Natural killer cell (primary cell): ENCODE measurements at regions not wholly inside any gene's neighbourhood (a gene's known extent, or its start where the extent isn't known, plus 50 kb on each side); places are given as distances from the start of the nearest gene placed in this dataset.
"Not testable (repeated sequence)": the region's sequence is repeated elsewhere in the genome, so short reads cannot be mapped to it uniquely, and the experiment has no call there.

ENCODE experiments used
- ATAC-seq, 3 donors: fragments of 150-1000 bp in 2 of 3; fragments of 200-7000 bp in 1 of 3; cut with Tn5 transposase; 1 replicate in 1 of 3; 2 replicates in 2 of 3; pipeline ENCODE4 v1.10.0; 2021; ENCODE audit warnings: mild to moderate bottlenecking in 2 of 3, moderate library complexity in 2 of 3
- DNase-seq, 2 donors: peaks; one replicate each; pipeline versions ENCODE4 v3.0.0 to v3.0.0-alpha.2; 2013 to 2021; ENCODE audit warnings: mixed read lengths in 1 of 2
- H3K27ac ChIP-seq: one replicate; pipeline ENCODE4 v1.5.1; 2013; ENCODE audit warnings: mild to moderate bottlenecking, low read length
- H3K27me3 ChIP-seq: one replicate; pipeline ENCODE4 v1.6.1; 2013; ENCODE audit warnings: low read length; ENCODE audit not compliant: control insufficient read depth, insufficient read depth
- H3K36me3 ChIP-seq: one replicate; pipeline ENCODE4 v1.6.1; 2013; ENCODE audit warnings: low read length; ENCODE audit not compliant: control insufficient read depth, insufficient read depth
- H3K4me1 ChIP-seq: one replicate; pipeline ENCODE4 v1.6.1; 2013; ENCODE audit warnings: low read length; ENCODE audit not compliant: control insufficient read depth, insufficient read depth
- H3K4me3 ChIP-seq: one replicate; pipeline ENCODE4 v1.5.1; 2013; ENCODE audit warnings: low read length
- H3K9me3 ChIP-seq: one replicate; pipeline ENCODE4 v1.6.1; 2013; ENCODE audit warnings: low read length; ENCODE audit not compliant: control insufficient read depth, insufficient read depth
- H3K27ac Mint-ChIP-seq, 2 donors: one replicate each; pipeline ENCODE4 v1.8.0; 2022; ENCODE audit warnings: mild to moderate bottlenecking in 2 of 2, mixed read lengths in 2 of 2, moderate library complexity in 1 of 2
- H3K27me3 Mint-ChIP-seq, 2 donors: one replicate each; pipeline ENCODE4 v1.8.0; 2022; ENCODE audit warnings: low read depth in 2 of 2, mixed read lengths in 2 of 2
- H3K36me3 Mint-ChIP-seq: one replicate; pipeline ENCODE4 v1.8.0; 2022; ENCODE audit warnings: mixed read lengths
- H3K4me1 Mint-ChIP-seq, 2 donors: one replicate each; pipeline ENCODE4 v1.8.0; 2022; ENCODE audit warnings: mixed read lengths in 2 of 2
- H3K4me3 Mint-ChIP-seq: one replicate; pipeline ENCODE4 v1.8.0; 2022; ENCODE audit warnings: mild to moderate bottlenecking, moderate library complexity, mixed read lengths
- H3K9me3 Mint-ChIP-seq, 2 donors: one replicate each; pipeline ENCODE4 v1.8.0; 2022; ENCODE audit warnings: mixed read lengths in 2 of 2
- WGBS: methylation state at CpG from one replicate; pipeline ENCODE4 v1.1.7; 2013; ENCODE audit warnings: missing lambda C conversion rate; ENCODE audit not compliant: insufficient coverage; 5-methylcytosine and 5-hydroxymethylcytosine counted together
- intact Hi-C: fragments of 100-400 bp; cut with micrococcal nuclease; formaldehyde crosslinking; loops from one replicate; pipeline ENCODE4 v1.14.2; 2022
- TF ChIP-seq, protein P1 (sequence below): fragments of 200-600 bp; IDR thresholded peaks from one replicate; pipeline ENCODE4 v1.8.0; 2022; ENCODE audit warnings: antibody characterized with exemption

GRCh38 chr5:112594941-112595340, 142.7 kb upstream of the APC start:
- H3K4me1 Mint-ChIP-seq: peaks cover 0 to 39% of the 10 kb centered on the region in 2 donors
- peaks cover 13 to 14% of the 10 kb centered on the region in 2 donors for H3K27me3 Mint-ChIP-seq
- ATAC-seq (no peak), DNase-seq (no peak)
- Histone ChIP-seq H3K4me1 (no peaks in the 10 kb centered on the region), H3K27ac (no peak overlapping the region), H3K36me3 (no peaks in the 10 kb centered on the region), H3K9me3 (no peaks in the 10 kb centered on the region), H3K27me3 (no peaks in the 10 kb centered on the region), H3K4me3 (no peak overlapping the region)
- no peaks in the 10 kb centered on the region for H3K9me3 Mint-ChIP-seq
- 77% methylated on average over 1 of the region's 1 CpG for WGBS
- intact Hi-C loops: no loop called here
- TF ChIP-seq, protein P1, sequence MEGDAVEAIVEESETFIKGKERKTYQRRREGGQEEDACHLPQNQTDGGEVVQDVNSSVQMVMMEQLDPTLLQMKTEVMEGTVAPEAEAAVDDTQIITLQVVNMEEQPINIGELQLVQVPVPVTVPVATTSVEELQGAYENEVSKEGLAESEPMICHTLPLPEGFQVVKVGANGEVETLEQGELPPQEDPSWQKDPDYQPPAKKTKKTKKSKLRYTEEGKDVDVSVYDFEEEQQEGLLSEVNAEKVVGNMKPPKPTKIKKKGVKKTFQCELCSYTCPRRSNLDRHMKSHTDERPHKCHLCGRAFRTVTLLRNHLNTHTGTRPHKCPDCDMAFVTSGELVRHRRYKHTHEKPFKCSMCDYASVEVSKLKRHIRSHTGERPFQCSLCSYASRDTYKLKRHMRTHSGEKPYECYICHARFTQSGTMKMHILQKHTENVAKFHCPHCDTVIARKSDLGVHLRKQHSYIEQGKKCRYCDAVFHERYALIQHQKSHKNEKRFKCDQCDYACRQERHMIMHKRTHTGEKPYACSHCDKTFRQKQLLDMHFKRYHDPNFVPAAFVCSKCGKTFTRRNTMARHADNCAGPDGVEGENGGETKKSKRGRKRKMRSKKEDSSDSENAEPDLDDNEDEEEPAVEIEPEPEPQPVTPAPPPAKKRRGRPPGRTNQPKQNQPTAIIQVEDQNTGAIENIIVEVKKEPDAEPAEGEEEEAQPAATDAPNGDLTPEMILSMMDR: no peak
- no peak overlapping the region for H3K4me3 Mint-ChIP-seq
- no peak overlapping the region for H3K27ac Mint-ChIP-seq
- no peaks in the 10 kb centered on the region for H3K36me3 Mint-ChIP-seq

DNA sequence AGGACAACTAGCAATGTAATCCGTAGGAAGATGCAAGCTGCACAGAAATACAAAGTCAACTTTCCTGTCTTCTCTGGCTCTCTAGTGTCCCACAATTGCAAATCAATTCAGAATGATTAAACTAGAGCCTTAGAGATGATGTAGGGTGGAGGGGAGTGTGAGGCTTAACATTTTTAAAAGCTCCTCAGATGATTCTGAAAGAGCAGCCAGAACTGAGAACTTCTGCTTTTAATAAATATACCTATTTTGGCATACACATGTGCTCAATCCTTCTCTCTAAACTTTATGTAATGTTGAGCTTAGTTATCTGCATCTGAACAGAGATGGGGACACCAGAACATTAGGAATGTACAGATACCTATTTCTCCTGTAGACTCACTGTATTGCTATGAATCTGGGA, 139.9 kb upstream of the APC start:
- no peaks in the 10 kb centered on the region for H3K9me3 Mint-ChIP-seq
- no peaks in the 10 kb centered on the region for H3K4me1 ChIP-seq
- H3K36me3 ChIP-seq: no peaks in the 10 kb centered on the region
- no peak for DNase-seq
- no peaks in the 10 kb centered on the region for H3K27me3 ChIP-seq
- no peak overlapping the region for H3K27ac ChIP-seq
- H3K27me3 Mint-ChIP-seq: peaks cover 13 to 17% of the 10 kb centered on the region in 2 donors
- no peak overlapping the region for H3K4me3 ChIP-seq
- H3K9me3 ChIP-seq: no peaks in the 10 kb centered on the region
- WGBS: 86% methylated on average over 1 of the region's 1 CpG
- no peaks in the 10 kb centered on the region for H3K36me3 Mint-ChIP-seq
- peaks cover 0 to 27% of the 10 kb centered on the region in 2 donors for H3K4me1 Mint-ChIP-seq
- no peak overlapping the region for H3K4me3 Mint-ChIP-seq
- H3K27ac Mint-ChIP-seq: no peak overlapping the region
- TF ChIP-seq, protein P1: no peak
- no peak for ATAC-seq
- intact Hi-C loops: no loop called here

DNA sequence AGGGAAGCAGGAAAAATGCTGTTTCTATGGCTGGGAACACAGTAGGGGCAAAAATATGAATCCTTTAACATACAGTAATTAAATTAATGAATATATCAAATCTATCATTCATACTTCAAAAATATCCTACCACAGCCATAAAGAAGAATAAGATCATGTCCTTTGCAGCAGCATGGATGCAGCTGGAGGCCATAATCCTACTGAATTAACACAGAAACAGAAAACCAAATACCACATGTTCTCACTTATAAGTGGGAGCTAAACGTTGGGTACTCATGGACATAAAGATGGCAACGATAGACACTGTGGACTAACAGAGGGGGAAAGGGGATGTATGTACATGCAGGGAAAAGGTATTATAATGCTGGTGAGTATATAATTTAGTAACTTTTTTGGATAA, 137.2 kb upstream of the APC start:
- H3K4me3 Mint-ChIP-seq, ATAC-seq, H3K36me3 ChIP-seq, H3K27ac Mint-ChIP-seq, H3K4me3 ChIP-seq, H3K9me3 Mint-ChIP-seq, H3K4me1 ChIP-seq, intact Hi-C loops, H3K27ac ChIP-seq, H3K27me3 ChIP-seq, DNase-seq, H3K9me3 ChIP-seq, H3K36me3 Mint-ChIP-seq: not testable (repeated sequence)
- peaks cover 13 to 28% of the 10 kb centered on the region in 2 donors for H3K27me3 Mint-ChIP-seq
- 68% methylated on average over 2 of the region's 2 CpGs for WGBS
- H3K4me1 Mint-ChIP-seq: peaks cover 0 to 24% of the 10 kb centered on the region in 2 donors

- H3K27ac ChIP-seq: no peak overlapping the region
- H3K9me3 Mint-ChIP-seq: no peaks in the 10 kb centered on the region
- H3K4me1 ChIP-seq: no peaks in the 10 kb centered on the region
- DNase-seq (no peak), ATAC-seq (peak in 2 of 3 donors; percentile 66 to 70)
- intact Hi-C loops: loop anchor here (1.0 kb wide), 1 partner anchor 54 kb away; no protein-coding TSS in a partner anchor
- WGBS: 44% methylated on average over 1 of the region's 2 CpGs
- TF ChIP-seq, protein P1: peak; percentile 21
- no peaks in the 10 kb centered on the region for H3K36me3 Mint-ChIP-seq
- no peaks in the 10 kb centered on the region for H3K36me3 ChIP-seq
- no peak overlapping the region for H3K27ac Mint-ChIP-seq
- no peaks in the 10 kb centered on the region for H3K27me3 ChIP-seq
- peaks cover 0 to 16% of the 10 kb centered on the region in 2 donors for H3K4me1 Mint-ChIP-seq
- no peaks in the 10 kb centered on the region for H3K9me3 ChIP-seq
- H3K4me3 ChIP-seq: no peak overlapping the region
- H3K4me3 Mint-ChIP-seq: no peak overlapping the region
- peaks cover 5 to 27% of the 10 kb centered on the region in 2 donors for H3K27me3 Mint-ChIP-seq
Measured at GRCh38 chr5:112604732-112605630, 132.7 kb upstream of the APC start.
